ENCODE measurements at regions not wholly inside any gene's neighbourhood (a gene's known extent, or its start where the extent isn't known, plus 50 kb on each side); places are given as distances from the start of the nearest gene placed in this dataset.

- H3K27me3 ChIP-seq (replicated peaks in 1 of 7) = peaks cover 0 to 46% (median 0%) of the 10 kb centered on the region in 7 donors
- 25 to 42% (median 29%) methylated on average over 8 of the region's 8 CpGs for WGBS, 5 donors
- DNase-seq = no peak
These were observed 112.6 kb upstream of the AFDN start for GRCh38 chr6:167714152-167714551.

GRCh38 chr6:167717455-167717854, 109.3 kb upstream of the AFDN start:
- 93 to 96% (median 95%) methylated on average over 9 of the region's 9 CpGs for WGBS, 5 donors
- no peak overlapping the region for H3K27ac ChIP-seq
- DNase-seq = peak; percentile 47

More at GRCh38 chr6:167714152-167714551, 112.6 kb upstream of the AFDN start:
- no peak for TF ChIP-seq POLR2AphosphoS5 (IDR thresholded peaks at IDR 0.05)
- TF ChIP-seq, protein P1, sequence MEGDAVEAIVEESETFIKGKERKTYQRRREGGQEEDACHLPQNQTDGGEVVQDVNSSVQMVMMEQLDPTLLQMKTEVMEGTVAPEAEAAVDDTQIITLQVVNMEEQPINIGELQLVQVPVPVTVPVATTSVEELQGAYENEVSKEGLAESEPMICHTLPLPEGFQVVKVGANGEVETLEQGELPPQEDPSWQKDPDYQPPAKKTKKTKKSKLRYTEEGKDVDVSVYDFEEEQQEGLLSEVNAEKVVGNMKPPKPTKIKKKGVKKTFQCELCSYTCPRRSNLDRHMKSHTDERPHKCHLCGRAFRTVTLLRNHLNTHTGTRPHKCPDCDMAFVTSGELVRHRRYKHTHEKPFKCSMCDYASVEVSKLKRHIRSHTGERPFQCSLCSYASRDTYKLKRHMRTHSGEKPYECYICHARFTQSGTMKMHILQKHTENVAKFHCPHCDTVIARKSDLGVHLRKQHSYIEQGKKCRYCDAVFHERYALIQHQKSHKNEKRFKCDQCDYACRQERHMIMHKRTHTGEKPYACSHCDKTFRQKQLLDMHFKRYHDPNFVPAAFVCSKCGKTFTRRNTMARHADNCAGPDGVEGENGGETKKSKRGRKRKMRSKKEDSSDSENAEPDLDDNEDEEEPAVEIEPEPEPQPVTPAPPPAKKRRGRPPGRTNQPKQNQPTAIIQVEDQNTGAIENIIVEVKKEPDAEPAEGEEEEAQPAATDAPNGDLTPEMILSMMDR (IDR thresholded peaks at IDR 0.05 in 8 of 11, conservative IDR thresholded peaks at IDR 0.05 in 3 of 11) = peak in 1 of 11 experiments; percentile 8
- Histone ChIP-seq H3K4me1 (peaks cover 0 to 31% (median 13%) of the 10 kb centered on the region in 6 donors), H3K4me3 (peak overlapping the region in 1 of 8 donors; percentile 8), H3K9me3 (peaks cover 0 to 5% (median 0%) of the 10 kb centered on the region in 8 donors), H3K36me3 (no peaks in the 10 kb centered on the region), H3K27ac (peak overlapping the region in 1 of 8 donors; percentile 55)
- intact Hi-C loops (cut with DNase I; ENCODE audit: low total_unique reads) = no loop called here

DNA sequence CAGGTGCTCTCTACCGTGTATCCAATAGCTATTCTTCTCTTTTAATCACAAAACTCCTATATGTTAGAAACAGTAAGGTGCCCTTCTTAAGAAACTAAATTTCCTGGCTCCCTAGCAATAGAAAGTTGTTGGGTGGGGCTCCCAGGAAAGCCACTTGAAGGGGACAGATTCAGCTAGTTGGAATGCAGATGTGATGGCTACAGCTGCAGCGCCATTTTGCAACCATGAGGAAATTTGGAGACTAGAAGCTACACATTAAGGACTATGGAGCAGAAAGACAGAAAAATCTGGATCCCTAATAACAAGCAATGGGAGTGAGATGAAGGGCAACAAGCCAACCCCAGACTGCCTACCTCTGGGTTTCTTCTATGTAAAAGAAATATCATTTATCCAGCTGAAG, 108.8 kb upstream of the AFDN start:
- TF ChIP-seq, protein P1 (IDR thresholded peaks at IDR 0.05 in 8 of 11, conservative IDR thresholded peaks at IDR 0.05 in 3 of 11) = no peak
- TF ChIP-seq POLR2AphosphoS5 (IDR thresholded peaks at IDR 0.05) = no peak
- no peak for TF ChIP-seq POLR2A (IDR thresholded peaks at IDR 0.05)
- H3K27me3 ChIP-seq (replicated peaks in 1 of 7) = peaks cover 0 to 38% (median 0%) of the 10 kb centered on the region in 7 donors
- intact Hi-C loops (cut with DNase I; ENCODE audit: low total_unique reads) = no loop called here
- WGBS, 5 donors = 82 to 97% (median 92%) methylated on average over 2 of the region's 2 CpGs
- no peak for DNase-seq
- H3K4me3 ChIP-seq = no peak overlapping the region
- H3K9me3 ChIP-seq = peaks cover 0 to 7% (median 0%) of the 10 kb centered on the region in 8 donors
- H3K4me1 ChIP-seq = peaks cover 0 to 20% (median 10%) of the 10 kb centered on the region in 6 donors
- no peaks in the 10 kb centered on the region for H3K36me3 ChIP-seq
- H3K27ac ChIP-seq = no peak overlapping the region

More at GRCh38 chr6:167717455-167717854, 109.3 kb upstream of the AFDN start:
- TF ChIP-seq, protein P1 (IDR thresholded peaks at IDR 0.05 in 8 of 11, conservative IDR thresholded peaks at IDR 0.05 in 3 of 11) = no peak
- TF ChIP-seq POLR2AphosphoS5 (IDR thresholded peaks at IDR 0.05) = no peak
- no peak for TF ChIP-seq POLR2A (IDR thresholded peaks at IDR 0.05)
- H3K36me3 ChIP-seq = no peaks in the 10 kb centered on the region
- intact Hi-C loops (cut with DNase I; ENCODE audit: low total_unique reads) = no loop called here
- peaks cover 0 to 39% (median 0%) of the 10 kb centered on the region in 7 donors for H3K27me3 ChIP-seq (replicated peaks in 1 of 7)
- no peak overlapping the region for H3K4me3 ChIP-seq
- peaks cover 0 to 7% (median 0%) of the 10 kb centered on the region in 8 donors for H3K9me3 ChIP-seq
- peaks cover 0 to 23% (median 12%) of the 10 kb centered on the region in 6 donors for H3K4me1 ChIP-seq

DNA sequence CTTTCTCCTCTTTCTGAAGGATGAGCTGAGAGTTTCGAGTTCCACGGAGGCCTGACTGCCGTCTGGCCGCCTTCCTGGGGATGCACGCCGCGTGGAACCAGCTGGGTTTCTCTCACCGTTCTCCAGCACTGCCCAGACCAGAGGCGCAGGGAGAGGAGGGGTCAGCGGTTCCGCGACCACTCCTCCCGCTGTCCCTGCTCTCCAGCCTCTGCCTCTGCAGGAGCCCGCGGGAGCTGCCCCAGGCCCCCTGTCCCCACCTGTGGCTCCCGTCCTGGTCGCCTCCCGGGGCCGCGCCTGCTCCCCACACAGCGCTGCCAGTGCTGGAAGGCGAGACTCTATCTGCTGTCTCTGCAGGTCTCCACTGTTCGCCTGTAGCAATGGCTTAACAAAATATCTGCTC, 106.8 kb upstream of the AFDN start:
- DNase-seq = peak; percentile 62
- WGBS, 5 donors = 81 to 92% (median 88%) methylated on average over 22 to 23 of the region's 23 CpGs
- H3K4me3 ChIP-seq = no peak overlapping the region
- H3K27ac ChIP-seq = no peak overlapping the region
- intact Hi-C loops (cut with DNase I; ENCODE audit: low total_unique reads) = no loop called here
- H3K9me3 ChIP-seq = peaks cover 0 to 22% (median 9%) of the 10 kb centered on the region in 8 donors
- H3K36me3 ChIP-seq = no peaks in the 10 kb centered on the region
- H3K27me3 ChIP-seq (replicated peaks in 1 of 7) = peaks cover 0 to 25% (median 0%) of the 10 kb centered on the region in 7 donors
- H3K4me1 ChIP-seq = peaks cover 0 to 7% (median 0%) of the 10 kb centered on the region in 6 donors
- no peak for TF ChIP-seq POLR2A (IDR thresholded peaks at IDR 0.05)
